H1 (cell line): ENCODE measurements at regions not wholly inside any gene's neighbourhood (a gene's known extent, or its start where the extent isn't known, plus 50 kb on each side); places are given as distances from the start of the nearest gene placed in this dataset.

Experiments used
- CTCF ChIA-PET: fragments of 300-600 bp; sonication (Branson Sonifier 250); formaldehyde crosslinking; loops from one replicate; lab custom pipeline; 2021; ENCODE audit not compliant: partially characterized antibody; lab: Charles Lee
- POLR2A ChIA-PET: fragments of 300-600 bp; sonication (Branson Sonifier 250); formaldehyde crosslinking; loops from one replicate; lab custom pipeline; 2021; ENCODE audit warnings: inconsistent platforms; ENCODE audit not compliant: partially characterized antibody; lab: Charles Lee
- DNase-seq, 2 experiments: peaks; one replicate each; pipeline versions ENCODE4 v3.0.0 to v3.0.0-alpha.2; 2010 to 2022; ENCODE audit warnings: low spot score in 2 of 2, low read depth in 1 of 2, mixed read lengths in 1 of 2
- FAIRE-seq: peaks from 2 replicates; lab custom pipeline; 2011; peaks lifted over from hg19 to GRCh38; lab: Jason Lieb, UNC
- H2AFZ ChIP-seq: 2 replicates; pipeline ENCODE4 v1.8.1; 2012; ENCODE audit warnings: low read length, inconsistent platforms
- H2AK5ac ChIP-seq: 2 replicates; pipeline ENCODE4 v1.6.1; 2013; ENCODE audit warnings: low read depth, low read length
- H2BK120ac ChIP-seq: replicated peaks from 2 replicates; pipeline ENCODE3; 2013; ENCODE audit warnings: low read depth, low read length, inconsistent platforms
- H2BK12ac ChIP-seq: 2 replicates; pipeline ENCODE4 v1.6.1; 2013; ENCODE audit warnings: low read depth, low read length
- H2BK15ac ChIP-seq: 2 replicates; pipeline ENCODE4 v1.6.1; 2013; ENCODE audit warnings: low read length
- H2BK20ac ChIP-seq: 2 replicates; pipeline ENCODE4 v1.6.1; 2013; ENCODE audit warnings: low read length
- H2BK5ac ChIP-seq: 2 replicates; pipeline ENCODE4 v1.6.1; 2013; ENCODE audit warnings: low read depth, low read length
- H3K14ac ChIP-seq: 2 replicates; pipeline ENCODE4 v1.6.1; 2013; ENCODE audit warnings: inconsistent platforms; ENCODE audit not compliant: insufficient read length
- H3K18ac ChIP-seq: 2 replicates; pipeline ENCODE4 v1.6.1; 2013; ENCODE audit warnings: low read length; ENCODE audit errors: extremely low read depth
- H3K23ac ChIP-seq: 2 replicates; pipeline ENCODE4 v1.6.1; 2013; ENCODE audit warnings: inconsistent platforms; ENCODE audit not compliant: insufficient read length
- H3K23me2 ChIP-seq: 2 replicates; pipeline ENCODE4 v1.6.1; 2013; ENCODE audit warnings: low read depth, low read length
- H3K27ac ChIP-seq: 2 replicates; pipeline ENCODE4 v1.6.1; 2011; ENCODE audit warnings: low read depth, low read length, inconsistent platforms
- H3K27me3 ChIP-seq, 4 experiments: replicated peaks in 1 of 4; 1 replicate in 1 of 4; 2 replicates in 3 of 4; pipeline versions ENCODE4 v1.6.1 to v1.8.1; 2011 to 2013; ENCODE audit warnings: low read length in 3 of 4, mild to moderate bottlenecking in 3 of 4, inconsistent platforms in 2 of 4, mixed read lengths in 2 of 4, moderate library complexity in 1 of 4; ENCODE audit not compliant: control insufficient read depth in 3 of 4, insufficient read depth in 3 of 4; ENCODE audit errors: extremely low read depth in 1 of 4
- H3K36me3 ChIP-seq, 4 experiments: 2 replicates each; pipeline versions ENCODE4 v1.6.1 to v1.8.1; 2011 to 2013; ENCODE audit warnings: mild to moderate bottlenecking in 4 of 4, low read length in 3 of 4, moderate library complexity in 2 of 4, control low read depth in 1 of 4, inconsistent platforms in 1 of 4; ENCODE audit not compliant: insufficient read depth in 4 of 4, control insufficient read depth in 2 of 4
- H3K4ac ChIP-seq: replicated peaks from 2 replicates; pipeline ENCODE3; 2013; ENCODE audit warnings: low read length, low read depth, mixed read lengths, inconsistent platforms; ENCODE audit not compliant: insufficient read length
- H3K4me1 ChIP-seq, 4 experiments: replicated peaks in 1 of 4; 1 replicate in 1 of 4; 2 replicates in 3 of 4; pipeline versions ENCODE4 v1.6.1 to v1.8.1; 2011 to 2013; ENCODE audit warnings: low read length in 3 of 4, inconsistent platforms in 2 of 4, mixed read lengths in 1 of 4; ENCODE audit not compliant: insufficient read depth in 4 of 4, control insufficient read depth in 3 of 4
- H3K4me2 ChIP-seq, 2 experiments: 2 replicates each; pipeline versions ENCODE4 v1.6.1 to v1.8.1; 2011 to 2013; ENCODE audit warnings: low read depth in 2 of 2, low read length in 2 of 2, control low read depth in 1 of 2, inconsistent platforms in 1 of 2, mild to moderate bottlenecking in 1 of 2; ENCODE audit not compliant: insufficient read depth in 1 of 2
- H3K4me3 ChIP-seq, 4 experiments: fragments of 200-600, 300-600 bp in 1 of 4; sonication (generic), shearing (Covaris generic), sonication (Bioruptor Twin) in 1 of 4; 2 replicates each; pipeline versions ENCODE4 v1.5.1 to v1.8.1; 2011 to 2016; ENCODE audit warnings: low read length in 4 of 4, low read depth in 3 of 4, control low read depth in 2 of 4, inconsistent platforms in 2 of 4, mild to moderate bottlenecking in 2 of 4, mixed read lengths in 1 of 4, moderate library complexity in 1 of 4; ENCODE audit not compliant: insufficient read depth in 2 of 4; ENCODE audit errors: extremely low read depth in 1 of 4
- H3K56ac ChIP-seq: replicated peaks from 2 replicates; pipeline ENCODE3; 2013; ENCODE audit warnings: low read depth, mild to moderate bottlenecking, mixed read lengths, low read length, inconsistent platforms; ENCODE audit not compliant: insufficient read length
- H3K79me1 ChIP-seq: 2 replicates; pipeline ENCODE4 v1.6.1; 2013; ENCODE audit warnings: low read depth, low read length, control low read depth
- H3K79me2 ChIP-seq, 2 experiments: 2 replicates each; pipeline versions ENCODE4 v1.6.1 to v1.8.1; 2012 to 2013; ENCODE audit warnings: low read length in 2 of 2, mild to moderate bottlenecking in 2 of 2, inconsistent platforms in 1 of 2; ENCODE audit not compliant: insufficient read depth in 2 of 2, control insufficient read depth in 1 of 2
- H3K9ac ChIP-seq, 4 experiments: replicated peaks in 1 of 4; 1 replicate in 1 of 4; 2 replicates in 3 of 4; pipeline versions ENCODE4 v1.6.1 to v1.8.1; 2011 to 2013; ENCODE audit warnings: low read depth in 3 of 4, low read length in 3 of 4, control low read depth in 2 of 4, mild to moderate bottlenecking in 2 of 4, moderate library complexity in 2 of 4, inconsistent platforms in 1 of 4; ENCODE audit errors: extremely low read depth in 1 of 4
- H3K9me3 ChIP-seq, 2 experiments: 2 replicates each; pipeline versions ENCODE4 v1.6.1 to v1.8.1; 2012 to 2013; ENCODE audit warnings: mild to moderate bottlenecking in 2 of 2, moderate library complexity in 2 of 2, control low read depth in 1 of 2, inconsistent platforms in 1 of 2, low read depth in 1 of 2, low read length in 1 of 2, mixed read lengths in 1 of 2; ENCODE audit not compliant: insufficient read depth in 2 of 2
- H4K20me1 ChIP-seq, 2 experiments: replicated peaks in 1 of 2; 2 replicates each; pipeline versions ENCODE3 to v1.8.1; 2011 to 2013; ENCODE audit warnings: inconsistent platforms in 2 of 2, low read length in 2 of 2, mild to moderate bottlenecking in 1 of 2; ENCODE audit not compliant: insufficient read depth in 2 of 2, control insufficient read depth in 1 of 2
- H4K5ac ChIP-seq: 2 replicates; pipeline ENCODE4 v1.6.1; 2013; ENCODE audit warnings: low read length, low read depth, mixed read lengths, inconsistent platforms; ENCODE audit not compliant: insufficient read length
- H4K8ac ChIP-seq: 2 replicates; pipeline ENCODE4 v1.8.0; 2013; ENCODE audit warnings: mild to moderate bottlenecking, moderate library complexity, low read length, inconsistent platforms; ENCODE audit not compliant: insufficient read depth; ENCODE audit errors: extremely low read depth
- H4K91ac ChIP-seq: replicated peaks from 2 replicates; pipeline ENCODE3; 2013; ENCODE audit warnings: low read length, mixed read lengths, inconsistent platforms; ENCODE audit not compliant: insufficient read length
- WGBS, 2 experiments: shearing (Covaris generic) in 1 of 2; methylation state at CpG; one replicate each; pipeline versions ENCODE4 v1.1.6 to v1.1.7; 2013 to 2015; ENCODE audit warnings: low lambda C conversion rate in 2 of 2, mixed read lengths in 2 of 2, inconsistent platforms in 1 of 2, low coverage in 1 of 2, missing lambda C conversion rate in 1 of 2; ENCODE audit not compliant: insufficient replicate concordance in 2 of 2, insufficient coverage in 1 of 2, insufficient read length in 1 of 2; ENCODE audit errors: extremely low coverage in 1 of 2, missing lambda C conversion rate in 1 of 2; 5-methylcytosine and 5-hydroxymethylcytosine counted together
- TF ChIP-seq, protein P1 (sequence below): IDR thresholded peaks from 2 replicates; pipeline ENCODE4 v1.6.1; 2012; ENCODE audit warnings: inconsistent platforms

DNA sequence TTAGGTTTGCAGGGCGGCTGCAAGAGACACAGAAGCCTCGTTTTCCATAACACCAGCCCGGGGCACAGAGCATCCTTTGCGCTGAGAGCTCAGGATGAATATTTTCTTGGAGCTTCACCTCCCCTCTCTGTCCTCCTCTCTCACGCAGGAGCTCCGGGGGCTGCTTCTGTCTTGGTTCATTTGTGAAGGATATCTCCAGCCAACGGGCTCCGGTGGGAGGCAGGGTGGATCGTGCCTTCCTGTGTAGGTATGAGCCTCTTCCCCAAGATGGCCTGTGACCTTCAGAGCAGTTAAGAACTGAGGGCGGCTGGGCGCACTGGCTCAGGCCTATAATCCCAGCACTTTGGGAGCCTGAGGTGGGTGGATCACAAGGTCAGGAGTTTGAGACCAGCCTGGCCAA, 319.0 kb upstream of the C1orf174 start:
- H3K4me3 ChIP-seq, result no peak overlapping the region
- H3K4me2 ChIP-seq, result no peak overlapping the region
- no peaks in the 10 kb centered on the region; a peak in 1 of 8 replicates for H3K36me3 ChIP-seq
- no peak overlapping the region for H3K14ac ChIP-seq
- no peak overlapping the region for H4K91ac ChIP-seq
- WGBS, 2 experiments, result 92% methylated on average over 11 of the region's 11 CpGs; no CpG with 5 or more reads in 1 of the 2 experiments
- no peak overlapping the region for H3K4ac ChIP-seq
- ChIA-PET POLR2A (no interaction called here), CTCF (no interaction called here)
- no peak overlapping the region for H2BK20ac ChIP-seq
- no peak overlapping the region for H4K8ac ChIP-seq
- H2AK5ac ChIP-seq, result no peak overlapping the region
- no peaks in the 10 kb centered on the region; the same call in 1 of the 2 replicates for H3K23me2 ChIP-seq
- no peak overlapping the region for H3K23ac ChIP-seq
- no peaks in the 10 kb centered on the region for H3K79me1 ChIP-seq
- no peak overlapping the region for H2BK12ac ChIP-seq
- no peak overlapping the region for H3K56ac ChIP-seq
- no peak overlapping the region for H4K5ac ChIP-seq
- H3K4me1 ChIP-seq, result no peaks in the 10 kb centered on the region
- no peak overlapping the region for H3K18ac ChIP-seq
- no peak overlapping the region for H3K27ac ChIP-seq
- no peaks in the 10 kb centered on the region for H3K27me3 ChIP-seq
- no peak for FAIRE-seq
- H2BK15ac ChIP-seq, result no peak overlapping the region
- TF ChIP-seq, protein P1, sequence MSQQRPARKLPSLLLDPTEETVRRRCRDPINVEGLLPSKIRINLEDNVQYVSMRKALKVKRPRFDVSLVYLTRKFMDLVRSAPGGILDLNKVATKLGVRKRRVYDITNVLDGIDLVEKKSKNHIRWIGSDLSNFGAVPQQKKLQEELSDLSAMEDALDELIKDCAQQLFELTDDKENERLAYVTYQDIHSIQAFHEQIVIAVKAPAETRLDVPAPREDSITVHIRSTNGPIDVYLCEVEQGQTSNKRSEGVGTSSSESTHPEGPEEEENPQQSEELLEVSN, result no peak
- no peak overlapping the region for H2BK120ac ChIP-seq
- peaks cover 15 to 49% of the 10 kb centered on the region in 2 experiments for H3K9me3 ChIP-seq
- H2AFZ ChIP-seq, result no peak overlapping the region
- no peaks in the 10 kb centered on the region for H3K79me2 ChIP-seq
- H3K9ac ChIP-seq, result no peak overlapping the region
- H4K20me1 ChIP-seq, result no peaks in the 10 kb centered on the region
- DNase-seq, result no peak
- H2BK5ac ChIP-seq, result no peak overlapping the region
